GM19397 (cell line): ENCODE measurements at regions not wholly inside any gene's neighbourhood (a gene's known extent, or its start where the extent isn't known, plus 50 kb on each side); places are given as distances from the start of the nearest gene placed in this dataset.

ENCODE experiments used
- ATAC-seq: cut with Tn5 transposase; IDR thresholded peaks from one replicate; pipeline ENCODE4 v1.9.1; 2021; ENCODE audit warnings: mild to moderate bottlenecking, moderate library complexity; ENCODE audit not compliant: unreplicated experiment

DNA sequence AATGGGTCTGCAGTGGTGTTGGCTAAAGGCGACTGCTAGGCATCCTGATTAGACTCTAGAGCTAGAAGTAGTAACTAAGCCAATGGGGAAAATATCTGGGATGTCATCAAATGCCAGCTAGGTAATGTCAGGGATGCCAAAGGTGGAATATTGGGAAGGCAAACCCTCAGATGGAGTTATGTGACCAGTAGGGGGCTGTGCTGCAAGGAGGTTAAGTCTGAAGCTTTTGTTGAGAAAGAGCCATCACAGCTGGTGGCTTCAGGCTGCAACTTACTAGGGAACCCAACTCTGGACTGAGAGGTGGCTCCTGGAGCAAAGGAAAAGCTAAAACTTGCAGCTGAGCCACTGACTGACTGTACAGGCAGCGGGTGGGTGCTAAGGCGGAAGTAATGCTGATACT, 576.9 kb upstream of the GHITM start:
- ATAC-seq = no peak

DNA sequence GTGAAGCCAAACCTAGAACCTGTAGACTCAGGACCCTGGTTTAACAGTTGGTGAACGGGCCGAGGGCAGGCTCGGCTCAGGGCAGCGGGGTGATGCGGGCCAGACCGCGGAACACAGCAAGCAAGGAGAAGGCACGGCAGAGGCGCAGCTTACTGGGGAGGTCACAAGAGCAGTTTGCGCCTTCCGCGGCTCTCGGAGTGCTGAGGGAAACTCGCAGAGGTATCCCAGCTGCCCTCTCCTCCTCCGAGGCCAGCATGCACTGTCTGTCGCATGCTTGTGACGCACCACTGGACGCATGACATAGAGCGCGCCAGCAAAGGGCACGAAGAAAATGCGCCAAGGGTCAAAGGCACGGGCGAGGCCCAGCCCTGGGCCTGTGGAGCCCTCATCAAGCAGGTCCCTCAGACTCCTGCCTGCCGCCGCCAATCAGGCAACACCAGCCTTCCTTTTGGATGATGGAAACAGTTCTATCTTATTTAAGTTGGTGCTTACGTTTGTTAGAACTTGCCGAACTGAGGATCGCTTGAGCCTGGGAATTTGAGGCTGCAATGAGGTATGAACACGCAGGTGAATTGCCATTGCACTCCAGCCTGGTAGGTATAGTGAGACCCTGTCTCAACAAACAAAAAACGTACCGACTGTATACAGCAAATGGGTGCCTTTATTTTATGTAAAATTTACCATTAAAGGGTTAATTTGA, 574.3 kb upstream of the GHITM start:
- no peak for ATAC-seq

DNA sequence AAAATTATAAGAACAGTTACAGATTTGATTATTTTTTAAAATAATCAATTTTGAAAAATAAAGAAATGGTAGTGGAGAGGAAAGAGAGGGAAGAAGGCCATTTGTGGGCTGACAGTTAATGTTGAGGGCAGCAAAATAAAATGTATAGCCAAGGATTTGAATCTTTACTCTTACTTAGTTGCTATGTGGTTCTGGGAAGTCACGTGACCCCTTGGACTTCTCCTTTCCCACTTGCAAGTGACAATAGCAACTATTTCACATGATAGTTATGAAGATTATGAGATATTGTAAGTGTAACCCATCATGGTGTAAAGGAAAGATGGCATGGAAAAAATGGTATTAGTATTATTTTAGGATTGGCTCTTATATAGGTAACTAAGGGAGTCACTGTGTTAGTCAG, 567.3 kb upstream of the GHITM start:
- no peak for ATAC-seq

DNA sequence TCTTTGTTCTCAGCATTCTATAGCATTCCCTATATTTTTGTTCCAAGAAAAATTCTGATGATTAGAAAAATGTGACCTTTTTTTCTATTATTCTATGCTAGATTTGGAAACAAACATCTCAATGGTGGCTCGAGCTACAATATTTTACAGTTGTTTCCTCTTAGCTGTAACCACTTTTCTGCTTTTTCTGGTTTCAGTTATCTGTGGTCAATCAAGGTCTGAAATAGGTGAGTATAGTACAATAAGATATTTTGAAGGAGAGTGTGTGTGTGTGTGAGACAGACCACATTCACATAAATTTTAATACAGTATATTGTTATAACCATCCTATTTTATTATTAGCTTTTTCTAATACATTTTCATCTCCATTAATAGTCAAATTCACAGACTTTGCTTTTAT, 564.5 kb upstream of the GHITM start:
- no peak for ATAC-seq

DNA sequence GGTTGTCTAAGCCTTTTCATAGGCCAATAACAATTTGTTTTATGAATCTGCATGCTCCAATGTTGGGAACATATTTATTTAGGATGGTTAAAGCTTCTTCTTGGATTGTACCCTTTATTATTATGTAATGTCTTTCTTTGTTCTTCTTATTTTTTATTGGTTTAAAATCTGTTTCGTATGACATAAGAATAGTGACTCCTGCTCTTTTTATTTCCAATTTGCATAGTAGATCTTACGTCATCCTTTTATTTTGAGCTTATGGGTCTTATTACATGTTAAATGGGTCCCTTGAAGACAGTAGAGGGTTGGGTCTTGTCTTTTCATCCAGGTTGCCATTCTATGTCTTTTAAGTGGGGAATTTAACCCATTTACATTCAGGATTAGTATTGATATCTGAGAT, 561.9 kb upstream of the GHITM start:
- ATAC-seq = no peak

DNA sequence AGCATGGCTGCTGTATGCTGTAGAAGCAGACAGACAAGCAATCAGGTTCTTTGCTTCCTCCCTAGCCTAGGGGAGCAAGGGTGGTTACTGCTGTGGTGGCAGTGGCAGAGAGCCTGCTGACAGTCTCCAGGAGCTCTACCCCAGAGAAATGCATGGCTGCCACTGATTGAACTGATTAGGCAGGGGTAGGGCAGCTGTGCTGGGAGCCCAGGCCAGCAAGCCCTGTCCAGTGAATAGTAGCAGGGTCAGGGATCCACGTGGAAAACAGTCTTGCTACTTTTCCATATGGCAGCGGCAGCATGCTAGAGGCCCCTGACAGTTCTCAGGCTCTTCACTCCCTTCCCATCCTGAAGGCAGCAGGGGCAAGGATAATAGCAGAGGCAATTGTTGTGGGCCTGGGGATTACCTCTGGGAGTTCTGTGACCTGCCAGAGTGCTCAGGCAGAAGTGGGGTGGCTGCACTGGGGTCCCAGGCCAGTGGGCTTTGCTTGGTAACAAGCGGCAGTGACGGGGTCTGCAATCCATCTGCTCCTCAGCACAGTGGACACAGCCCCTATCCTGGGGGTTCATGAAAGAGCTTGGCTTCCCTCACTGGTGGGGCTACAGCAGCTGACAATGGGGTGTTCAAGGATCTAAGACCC, 558.8 kb upstream of the GHITM start:
- no peak for ATAC-seq

DNA sequence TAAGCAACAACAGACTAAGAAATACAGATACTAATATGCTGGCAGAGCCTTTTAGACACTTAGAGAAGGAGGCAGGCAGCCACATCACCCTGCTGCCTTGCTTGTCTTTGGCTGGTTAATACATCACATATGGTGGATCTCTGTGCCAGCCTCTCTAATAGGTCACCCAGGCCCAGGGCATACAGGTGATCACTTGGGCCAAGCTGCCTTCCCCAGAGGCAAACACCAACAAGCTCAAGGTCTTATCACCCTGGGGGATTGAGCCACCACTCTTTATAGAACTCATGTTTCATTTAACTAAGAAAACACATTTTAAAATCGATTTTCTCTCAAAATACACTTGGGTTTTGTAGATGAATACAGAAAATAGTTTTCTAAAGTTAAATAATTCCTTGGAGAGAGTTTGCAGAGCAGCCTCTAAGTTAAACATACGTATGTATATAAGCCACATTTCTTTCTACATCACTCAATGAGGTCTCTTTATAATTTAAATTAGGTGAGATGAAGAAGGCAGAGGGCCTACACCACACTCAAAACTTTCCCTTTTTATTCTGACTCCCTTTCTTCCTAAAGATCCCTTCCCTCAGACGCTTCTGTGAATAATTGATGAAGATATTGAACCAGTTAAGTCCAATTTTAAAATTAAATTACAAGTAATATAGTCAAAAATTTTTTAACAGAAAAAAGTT, 556.8 kb upstream of the GHITM start:
- no peak for ATAC-seq

DNA sequence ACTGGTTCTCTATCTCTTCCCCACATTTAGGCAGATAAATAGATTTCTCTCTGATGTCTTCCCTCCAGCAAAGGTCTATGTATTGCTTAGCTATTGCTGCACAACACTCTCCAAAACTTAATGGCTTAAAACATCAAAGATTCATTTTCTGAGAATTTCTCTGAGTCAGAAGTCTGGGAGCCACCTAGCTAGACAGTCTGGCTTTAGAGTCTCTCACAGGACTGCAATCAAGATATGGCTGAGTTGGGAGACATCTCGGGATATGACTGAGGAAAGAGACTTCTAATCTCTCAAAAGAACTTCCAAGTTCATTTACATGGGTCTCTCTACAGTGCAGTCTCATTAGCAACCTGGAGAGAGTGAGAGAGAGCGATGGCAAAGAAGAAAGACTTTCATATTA, 553.6 kb upstream of the GHITM start:
- no peak for ATAC-seq

DNA sequence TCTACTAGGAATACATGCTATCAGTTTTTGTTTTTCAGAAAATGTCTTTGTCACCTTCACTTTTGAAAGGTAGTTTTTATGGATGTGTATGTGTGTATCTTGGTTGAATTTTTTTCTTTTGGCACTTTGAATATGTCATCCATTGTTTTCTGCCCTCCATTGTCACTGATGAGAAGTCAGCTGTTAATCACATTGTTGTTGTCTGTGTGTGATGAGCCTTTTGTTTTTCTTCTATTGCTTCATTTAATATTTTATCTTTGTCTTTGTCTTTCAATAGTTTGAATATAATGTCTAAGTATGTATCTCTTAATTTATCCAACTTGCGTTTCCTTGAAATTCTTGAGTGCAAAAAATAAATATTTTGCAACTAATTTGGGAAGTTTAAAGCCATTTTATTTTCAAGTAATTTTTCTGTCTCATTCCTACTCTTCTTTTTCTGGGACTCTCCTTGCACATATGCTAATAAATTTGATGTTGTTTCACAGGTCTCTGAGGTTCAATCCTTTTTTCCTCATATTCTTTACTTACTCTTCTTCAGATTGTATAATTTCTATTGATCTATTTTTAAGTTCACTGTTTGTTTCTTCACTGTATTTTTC, 546.9 kb upstream of the GHITM start:
- no peak for ATAC-seq

DNA sequence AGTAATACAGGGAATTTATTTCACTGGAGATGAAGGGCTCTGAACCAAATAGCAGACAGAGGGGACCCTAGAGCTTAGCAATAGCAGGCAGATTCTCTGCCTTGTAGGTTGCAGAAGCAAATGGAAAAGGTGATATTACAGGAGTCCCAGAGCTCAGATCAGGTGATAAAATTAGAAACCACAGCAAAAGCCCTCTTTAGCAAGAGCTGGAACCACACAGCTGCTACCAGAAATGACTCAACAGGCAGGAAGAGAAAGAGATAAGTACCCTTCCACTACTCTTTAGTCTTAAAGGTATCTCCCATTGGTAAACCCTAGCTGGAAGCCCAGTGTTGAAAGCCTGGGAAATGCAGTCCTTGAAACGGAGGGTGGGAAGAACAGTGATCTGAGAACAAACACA, 535.6 kb upstream of the GHITM start:
- peak; percentile 90 for ATAC-seq

DNA sequence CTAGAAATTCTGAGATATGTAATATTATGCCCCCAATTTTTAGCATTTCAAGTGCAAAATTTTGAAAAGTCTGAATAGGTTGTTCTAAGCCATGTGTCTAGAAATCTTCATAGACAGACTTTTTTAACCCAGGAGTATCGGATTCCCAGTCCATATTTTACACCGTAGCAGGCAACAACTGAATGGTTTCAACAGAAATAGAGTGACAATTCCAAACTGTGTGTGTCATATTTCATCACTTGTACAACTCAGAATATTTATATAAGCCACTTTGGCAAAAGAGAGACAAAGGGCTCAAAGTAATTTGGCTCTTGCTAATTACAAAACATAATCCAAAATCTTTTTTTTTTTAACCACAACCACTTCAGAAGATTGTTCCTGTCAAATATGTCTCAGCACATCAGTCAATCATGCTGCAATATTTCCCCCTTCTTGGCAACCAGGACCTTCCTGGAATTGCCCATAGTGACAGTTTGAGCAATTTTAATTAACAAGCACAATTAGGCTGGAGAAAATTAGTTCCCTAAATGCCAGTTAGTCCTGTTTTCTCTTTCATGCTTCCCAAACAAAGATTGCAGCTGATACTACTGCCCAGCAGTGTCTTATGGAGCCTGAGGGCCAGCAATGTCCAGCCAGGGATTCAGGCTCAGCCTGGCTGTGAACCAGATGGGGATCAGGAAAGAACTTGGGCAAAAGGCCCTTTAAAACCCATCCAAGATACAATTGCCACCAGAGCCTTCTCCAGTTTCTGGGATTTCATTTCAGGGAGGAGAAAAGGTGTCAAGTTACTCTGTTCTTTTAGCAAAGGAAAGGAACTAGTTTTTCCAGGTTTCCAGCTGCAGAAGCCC, 533.3 kb upstream of the GHITM start:
- no peak for ATAC-seq

DNA sequence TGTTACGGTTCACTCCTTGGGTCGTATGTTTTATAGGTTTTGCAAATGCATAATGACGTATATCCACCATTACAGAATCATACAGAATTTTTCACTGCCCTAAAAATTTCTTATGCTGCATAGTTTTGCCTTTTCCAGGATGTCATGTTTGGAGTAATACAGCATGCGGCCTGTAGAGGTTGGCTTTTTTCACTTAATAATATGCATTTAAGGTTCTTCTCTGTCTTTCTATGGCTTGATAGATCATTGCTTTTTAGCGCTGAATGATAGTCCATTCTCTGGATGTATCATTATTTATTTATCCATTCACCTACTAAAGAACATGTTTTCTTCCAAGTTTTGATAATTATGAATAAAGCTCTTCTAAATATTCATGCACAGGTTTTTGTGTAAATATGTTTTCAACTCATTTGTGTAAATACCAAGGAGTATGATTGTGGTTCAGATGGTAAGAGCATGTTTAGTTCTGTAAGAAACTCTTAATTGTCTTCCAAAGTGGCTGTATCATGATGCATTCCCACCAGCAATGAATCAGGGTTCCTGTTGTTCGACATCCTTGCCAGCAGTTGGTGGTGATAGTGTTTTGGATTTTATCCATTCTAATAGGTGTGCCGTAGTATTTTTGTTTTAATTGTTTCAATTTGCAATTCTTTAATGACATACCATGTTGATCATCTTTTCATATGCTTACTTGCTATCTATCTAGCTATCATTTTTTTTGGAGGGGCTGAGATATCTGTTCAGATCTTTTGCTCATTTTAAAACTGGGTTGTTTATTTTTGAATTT, 531.2 kb upstream of the GHITM start:
- ATAC-seq = no peak

DNA sequence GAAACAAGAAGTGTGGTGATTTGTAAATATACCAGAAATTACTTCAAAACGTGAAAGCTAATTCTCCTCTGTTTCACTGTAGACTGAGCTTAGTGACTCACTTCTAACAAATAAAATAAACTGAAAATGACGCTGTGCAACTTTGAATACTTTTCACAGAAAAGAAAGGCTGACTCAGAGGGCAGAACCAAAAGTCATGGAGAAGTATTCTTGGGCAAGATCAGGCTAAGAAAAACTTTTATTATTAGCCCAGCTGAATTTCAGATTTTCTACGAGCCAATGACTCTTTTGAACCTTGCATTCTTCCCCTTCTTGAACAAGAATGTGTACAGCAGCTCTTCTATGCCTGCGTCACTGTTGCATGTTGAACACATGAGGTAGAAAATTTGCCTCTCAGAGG, 527.3 kb upstream of the GHITM start:
- ATAC-seq = no peak

DNA sequence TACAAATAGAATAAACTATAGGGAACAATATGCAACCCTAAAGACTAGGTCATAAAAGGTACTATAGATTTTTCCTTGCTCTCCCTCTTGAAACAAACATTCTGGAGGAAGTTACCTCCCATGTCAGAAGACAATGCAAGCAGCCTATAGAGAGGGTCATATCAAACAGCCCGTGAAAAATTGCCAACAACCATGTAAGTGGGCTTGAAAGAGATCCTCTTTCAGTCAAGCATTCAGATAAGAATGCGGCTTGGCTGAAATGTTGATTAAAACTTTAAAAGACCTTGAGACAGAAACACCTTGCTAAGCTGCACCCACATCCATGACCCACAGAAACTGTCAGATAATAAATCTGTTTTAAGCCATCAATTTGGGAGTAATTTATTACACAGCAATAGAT, 526.6 kb upstream of the GHITM start:
- no peak for ATAC-seq

DNA sequence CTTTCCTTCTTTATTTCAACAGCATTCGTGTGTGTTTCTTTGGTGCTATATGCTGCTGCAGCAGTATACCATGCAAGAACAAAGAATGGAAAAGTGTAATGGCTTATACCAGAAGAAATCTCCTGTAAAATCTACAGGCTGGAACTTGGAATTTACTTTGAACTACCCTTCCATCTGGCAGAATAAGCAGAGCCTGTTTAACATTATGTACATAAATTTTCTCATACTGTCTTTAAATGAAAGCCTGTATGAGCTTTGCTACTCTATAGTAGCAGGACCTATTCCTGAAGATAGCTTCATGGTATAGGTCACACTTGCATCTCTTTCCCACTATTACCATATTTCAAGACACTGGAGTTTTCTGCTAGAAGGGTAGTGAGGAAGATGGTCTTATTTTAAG, 522.1 kb upstream of the GHITM start:
- no peak for ATAC-seq

DNA sequence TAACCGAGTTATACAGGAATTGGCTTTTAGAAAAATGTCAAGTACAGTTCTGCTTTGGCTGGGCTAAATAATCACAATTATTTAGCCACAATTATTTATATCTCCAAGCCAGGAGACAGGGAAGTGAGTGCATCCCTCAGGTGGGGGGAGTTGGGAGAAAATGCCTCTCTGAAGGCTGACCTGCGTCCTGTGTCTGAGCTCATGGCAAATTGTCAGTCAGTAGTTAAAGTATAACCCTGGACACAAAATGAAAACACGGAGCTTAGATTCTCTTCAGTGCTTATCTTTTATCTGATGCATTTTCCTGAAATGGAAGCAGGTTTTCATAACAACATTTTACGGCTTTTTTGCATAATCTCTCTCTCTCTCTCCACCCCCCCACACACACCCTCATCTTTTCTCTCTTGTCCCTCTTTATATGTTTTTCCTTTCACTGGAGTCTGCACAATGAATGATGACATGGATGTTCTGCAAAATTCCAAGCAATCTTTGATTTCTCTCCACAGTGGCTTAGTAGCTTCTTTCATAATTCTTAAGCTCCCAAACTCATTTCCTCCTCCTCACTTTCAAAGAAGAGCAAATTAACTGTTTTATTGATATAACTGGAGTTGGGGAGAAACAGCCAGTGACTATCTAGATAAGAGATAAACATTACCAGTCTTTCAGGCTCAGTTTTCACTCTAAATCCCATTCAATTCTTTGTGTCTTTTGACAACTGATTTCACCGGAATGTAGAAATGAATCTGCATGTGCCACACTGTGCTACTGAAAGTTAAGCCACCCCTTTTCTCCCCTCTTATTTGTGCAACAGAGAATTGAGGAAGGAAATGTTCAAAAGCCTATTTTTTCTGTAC, 521.4 kb upstream of the GHITM start:
- no peak for ATAC-seq

DNA sequence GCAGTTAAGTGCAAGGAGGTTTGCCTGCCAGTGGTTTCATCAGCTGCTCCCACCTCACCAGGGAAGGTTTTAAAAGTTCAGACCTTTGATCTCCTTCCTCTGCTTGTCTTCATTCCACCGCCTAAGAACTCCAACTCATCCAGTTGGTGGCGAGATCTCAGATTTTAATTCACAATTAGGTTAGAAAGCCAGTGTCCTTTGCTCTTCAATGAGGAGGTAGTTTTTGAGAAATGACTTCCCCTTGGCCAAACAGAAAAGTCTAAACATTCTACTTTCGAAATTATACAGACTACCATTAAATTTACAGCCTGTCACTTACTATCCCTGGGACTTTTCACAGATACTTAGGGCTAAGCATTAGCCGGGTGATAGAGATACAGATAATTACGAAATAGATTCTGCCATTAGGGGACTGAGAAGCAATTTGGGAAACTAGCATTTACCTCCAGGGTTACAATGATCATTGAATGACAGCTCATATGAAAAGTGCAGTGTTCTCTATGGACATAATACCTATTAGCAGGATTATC, 513.4 kb upstream of the GHITM start:
- no peak for ATAC-seq

DNA sequence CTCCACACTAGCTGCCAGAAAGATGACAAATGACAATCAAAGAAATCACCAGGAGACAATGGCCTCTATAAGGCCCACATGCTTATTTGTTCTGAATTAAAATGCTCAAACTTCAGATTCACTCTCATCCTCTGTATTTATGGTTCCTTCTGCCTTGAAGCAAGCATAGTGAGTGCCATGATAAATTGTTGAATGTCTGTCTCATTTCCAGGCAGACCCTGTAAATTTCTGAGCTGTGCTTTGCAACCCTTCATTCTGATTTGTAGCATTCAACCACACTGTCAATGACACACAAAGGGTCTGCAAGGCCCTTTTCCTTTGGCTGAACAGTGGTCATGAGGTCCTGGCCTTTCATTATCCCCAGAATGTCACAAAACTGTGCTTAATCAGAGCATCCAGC, 506.6 kb upstream of the GHITM start:
- ATAC-seq = no peak

DNA sequence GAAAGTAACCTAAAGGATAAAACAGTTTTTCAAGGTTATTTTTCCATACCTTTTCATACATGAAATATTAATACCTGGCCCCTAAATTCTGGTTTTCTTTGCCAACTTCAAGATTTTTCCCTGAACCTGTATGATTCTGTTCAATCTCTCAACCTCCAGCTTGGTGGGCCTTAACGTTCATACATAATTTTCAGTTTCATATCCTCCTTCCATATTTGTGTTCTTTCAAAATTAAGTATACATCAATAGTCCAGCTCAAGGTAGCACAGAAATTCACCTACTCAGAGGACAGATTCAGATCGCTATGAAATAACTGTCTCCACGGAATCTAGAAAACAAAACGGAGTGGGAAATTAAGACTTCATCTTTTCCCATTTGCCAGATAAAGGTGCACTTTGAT, 505.8 kb upstream of the GHITM start:
- no peak for ATAC-seq
